Astrocyte (in vitro differentiated cells and primary cell): ENCODE measurements at regions not wholly inside any gene's neighbourhood (a gene's known extent, or its start where the extent isn't known, plus 50 kb on each side); places are given as distances from the start of the nearest gene placed in this dataset.

Source experiments
- CTCF ChIP-seq: IDR thresholded peaks from 2 replicates; pipeline ENCODE4 v1.5.1; 2011; ENCODE audit warnings: low read depth, mild to moderate bottlenecking, inconsistent platforms, low read length, moderate library complexity; ENCODE audit not compliant: insufficient read depth
- EZH2 ChIP-seq: IDR thresholded peaks from 2 replicates; pipeline ENCODE4 v1.6.1; 2012; ENCODE audit warnings: mild to moderate bottlenecking, low read length, inconsistent platforms; ENCODE audit not compliant: insufficient read depth

- no peak for TF ChIP-seq CTCF
- TF ChIP-seq EZH2 = no peak
These were observed 149.9 kb upstream of the GALNT15 start for GRCh38 chr3:16024548-16024947.
